ENCODE measurements at regions not wholly inside any gene's neighbourhood (a gene's known extent, or its start where the extent isn't known, plus 50 kb on each side); places are given as distances from the start of the nearest gene placed in this dataset.
"Not testable (repeated sequence)": the region's sequence is repeated elsewhere in the genome, so short reads cannot be mapped to it uniquely, and the experiment has no call there.

DNA sequence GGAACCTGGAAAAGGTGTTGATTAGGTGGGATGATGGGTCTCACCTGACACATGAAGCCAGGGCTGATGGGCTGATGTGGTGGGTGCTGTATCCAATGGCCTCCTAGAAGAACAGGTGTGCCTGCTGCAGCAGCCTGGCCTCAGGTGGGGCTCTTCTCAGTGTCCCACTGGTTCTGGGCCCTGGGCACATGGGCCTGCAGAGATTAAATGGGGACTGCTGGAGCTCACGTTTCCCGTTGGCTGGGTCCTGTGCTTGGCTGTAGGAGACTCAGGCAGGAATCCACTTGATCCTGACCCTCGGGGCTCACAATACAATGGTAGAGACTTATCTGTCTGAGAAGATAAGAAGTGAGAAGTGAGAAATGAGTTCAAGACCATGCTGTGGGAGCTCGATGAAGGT, 170.9 kb downstream of the KCNS3 start:
- no peak for DNase-seq
- in situ Hi-C loops (cut with HindIII; ENCODE audit: low pct_ligation_motif_present, low pct_unique_long_range_greater_than_20kb, low sequenced_read_pairs): no loop called here

DNA sequence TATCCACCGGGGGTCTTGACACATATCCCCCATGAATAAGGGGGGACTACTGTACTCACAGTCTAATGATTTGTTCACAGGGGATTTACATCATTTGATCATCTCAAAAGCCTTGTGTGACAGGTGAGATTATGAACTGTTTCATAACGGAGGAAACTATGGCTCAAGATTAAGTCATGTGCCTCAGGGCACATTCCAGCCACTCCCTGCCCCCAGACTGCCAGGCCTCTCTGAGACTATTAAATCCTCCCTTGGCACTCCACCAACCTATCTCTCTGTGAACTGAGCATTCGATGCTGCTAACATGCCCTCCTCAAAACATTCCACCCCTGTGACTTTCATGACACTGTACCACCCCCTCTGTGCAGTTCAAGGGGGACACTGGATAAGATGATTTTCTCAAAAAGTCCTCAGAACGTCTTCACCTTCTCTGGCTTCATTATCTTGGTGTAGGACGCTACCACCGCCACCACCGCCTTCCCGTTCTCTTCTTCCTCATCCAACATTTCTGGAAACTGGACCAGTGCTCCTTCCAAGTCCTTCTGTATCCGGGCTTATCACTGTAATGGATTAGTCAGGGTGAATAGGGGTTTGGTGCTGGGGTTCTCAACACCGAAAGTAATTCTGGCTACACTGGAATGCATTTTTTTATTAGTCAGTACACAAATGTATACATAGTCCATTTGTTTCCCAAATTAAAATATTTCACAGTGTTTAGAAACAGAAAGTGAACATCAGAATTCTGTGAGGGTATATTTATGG, 169.6 kb downstream of the KCNS3 start:
- no peak for DNase-seq
- in situ Hi-C loops (cut with HindIII; ENCODE audit: low pct_ligation_motif_present, low pct_unique_long_range_greater_than_20kb, low sequenced_read_pairs): no loop called here

DNA sequence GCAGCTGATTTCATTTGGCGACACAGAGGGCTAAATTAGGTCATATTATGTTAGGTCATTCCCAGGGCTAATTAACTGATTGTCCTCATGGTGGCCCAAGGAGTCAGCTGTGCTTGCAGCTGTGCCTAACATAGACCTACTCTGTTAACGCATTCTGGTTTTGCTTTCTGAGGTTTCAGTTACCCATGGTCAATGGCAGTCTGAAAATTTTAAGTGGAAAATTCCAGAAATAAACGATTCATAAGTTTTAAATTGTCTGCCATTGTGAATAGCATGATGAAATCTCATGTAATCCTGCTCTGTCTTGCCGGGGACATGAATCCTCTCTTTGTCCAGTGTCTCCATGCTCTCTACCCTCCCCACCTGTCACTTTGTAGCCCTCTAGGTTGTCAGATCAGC, 168.7 kb downstream of the KCNS3 start:
- no peak for DNase-seq
- in situ Hi-C loops (cut with HindIII; ENCODE audit: low pct_ligation_motif_present, low pct_unique_long_range_greater_than_20kb, low sequenced_read_pairs): no loop called here

DNA sequence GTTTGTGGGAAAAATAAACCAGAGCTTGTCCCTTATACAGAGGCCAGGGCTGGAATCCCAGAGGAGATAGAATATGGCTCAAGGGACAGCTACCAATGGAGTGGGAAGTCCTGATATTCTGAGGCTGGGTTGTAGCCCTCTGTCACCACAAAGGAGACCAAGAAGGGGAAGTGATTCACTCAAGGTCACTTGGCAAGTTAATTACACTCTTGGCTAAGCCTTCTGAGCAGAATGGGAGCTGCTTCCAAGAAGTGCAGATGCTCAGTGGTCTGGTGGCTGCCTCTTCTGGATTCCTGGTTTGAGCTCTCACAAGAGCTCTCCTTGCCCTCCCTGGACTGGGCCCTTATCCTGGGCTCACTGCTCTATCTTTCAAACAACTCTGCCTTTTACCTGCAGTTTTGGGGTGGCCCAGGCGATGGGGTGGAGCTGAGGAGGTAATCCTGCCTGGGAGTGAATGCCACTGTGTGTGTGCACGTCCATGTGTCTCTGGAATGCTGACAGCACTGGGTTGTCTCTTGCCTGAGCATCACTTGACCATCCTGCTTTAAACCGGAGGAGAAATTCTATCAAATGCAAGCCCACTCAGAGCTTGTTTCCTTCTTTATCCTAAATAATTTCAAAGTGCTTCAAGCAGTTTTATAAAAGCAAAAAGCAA, 168.2 kb downstream of the KCNS3 start:
- in situ Hi-C loops (cut with HindIII; ENCODE audit: low pct_ligation_motif_present, low pct_unique_long_range_greater_than_20kb, low sequenced_read_pairs): no loop called here
- no peak for DNase-seq

DNA sequence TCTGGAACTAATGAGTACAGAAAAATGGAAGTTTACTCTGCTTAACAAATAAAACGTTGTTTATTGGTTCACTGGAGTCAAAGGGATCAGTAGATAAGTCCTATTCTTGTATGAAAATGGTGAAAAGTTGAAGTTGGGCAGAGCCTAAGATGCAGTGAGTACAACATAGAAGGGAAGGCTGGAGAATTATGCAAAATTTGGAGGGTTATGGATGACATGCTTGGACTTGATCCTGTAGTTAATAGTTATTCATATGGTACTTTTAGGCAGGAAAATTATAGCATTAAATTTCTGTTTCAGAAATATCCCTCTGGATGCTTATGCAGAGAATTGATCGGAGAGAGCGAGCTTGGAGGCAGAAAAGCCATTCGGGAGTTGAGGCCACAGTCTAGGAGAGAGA, 167.6 kb downstream of the KCNS3 start:
- in situ Hi-C loops (cut with HindIII; ENCODE audit: low pct_ligation_motif_present, low pct_unique_long_range_greater_than_20kb, low sequenced_read_pairs): no loop called here

DNA sequence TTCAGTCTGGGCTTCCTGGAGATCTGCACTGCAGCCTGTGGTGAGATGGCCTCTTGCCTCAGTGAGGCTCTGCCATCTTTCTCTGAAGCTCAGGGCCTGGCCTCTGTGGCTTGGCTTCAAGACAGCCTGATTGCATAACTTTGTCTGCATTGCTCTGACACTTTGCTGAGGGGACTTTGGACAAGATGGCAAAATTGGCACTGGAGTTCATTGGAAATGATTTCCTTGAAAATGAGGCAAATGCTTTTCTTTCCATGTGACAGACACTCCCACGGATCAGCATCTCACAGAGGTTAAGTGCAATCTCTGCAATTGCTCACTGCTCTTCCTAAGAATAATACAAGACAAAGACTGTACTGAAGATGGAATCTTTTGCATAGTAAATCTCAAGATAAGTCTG, 166.8 kb downstream of the KCNS3 start:
- in situ Hi-C loops (cut with HindIII; ENCODE audit: low pct_ligation_motif_present, low pct_unique_long_range_greater_than_20kb, low sequenced_read_pairs): no loop called here
- DNase-seq: no peak

More for the DNA sequence above, 167.6 kb downstream of the KCNS3 start:
- DNase-seq: no peak

DNA sequence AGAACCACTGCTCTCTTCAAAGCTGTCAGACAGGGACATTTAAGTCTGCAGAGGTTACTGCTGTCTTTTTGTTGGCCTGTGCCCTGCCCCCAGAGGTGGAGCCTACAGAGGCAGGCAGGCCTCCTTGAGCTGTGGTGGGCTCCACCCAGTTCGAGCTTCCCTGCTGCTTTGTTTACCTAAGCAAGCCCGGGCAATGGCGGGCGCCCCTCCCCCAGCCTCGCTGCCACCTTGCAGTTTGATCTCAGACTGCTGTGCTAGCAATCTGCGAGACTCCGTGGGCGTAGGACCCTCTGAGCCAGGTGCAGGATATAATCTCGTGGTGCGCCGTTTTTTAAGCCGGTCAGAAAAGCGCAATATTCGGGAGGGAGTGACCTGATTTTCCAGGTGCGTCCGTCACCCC, 138.9 kb downstream of the KCNS3 start:
- in situ Hi-C loops (cut with HindIII; ENCODE audit: low pct_ligation_motif_present, low pct_unique_long_range_greater_than_20kb, low sequenced_read_pairs); DNase-seq: not testable (repeated sequence)

DNA sequence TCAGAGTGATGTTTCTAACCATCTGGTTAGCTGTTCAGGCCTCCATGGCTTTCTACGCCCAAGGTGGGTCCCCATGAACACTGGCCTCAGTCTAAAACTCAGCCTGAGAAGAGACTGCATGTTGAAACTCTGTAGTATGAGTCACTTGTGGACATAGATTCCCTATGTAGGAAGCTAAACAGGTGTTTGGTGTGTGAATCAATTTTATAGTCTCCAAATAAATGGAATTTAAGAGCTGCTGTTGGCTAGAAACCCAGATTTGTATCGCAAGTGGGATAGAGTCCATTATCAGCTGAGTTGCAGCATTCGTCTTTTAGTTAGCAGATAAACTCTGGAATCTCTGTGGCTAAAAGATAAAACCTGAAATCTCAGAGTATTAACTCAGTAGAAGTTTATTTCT, 131.4 kb downstream of the KCNS3 start:
- DNase-seq: no peak
- in situ Hi-C loops (cut with HindIII; ENCODE audit: low pct_ligation_motif_present, low pct_unique_long_range_greater_than_20kb, low sequenced_read_pairs): no loop called here

DNA sequence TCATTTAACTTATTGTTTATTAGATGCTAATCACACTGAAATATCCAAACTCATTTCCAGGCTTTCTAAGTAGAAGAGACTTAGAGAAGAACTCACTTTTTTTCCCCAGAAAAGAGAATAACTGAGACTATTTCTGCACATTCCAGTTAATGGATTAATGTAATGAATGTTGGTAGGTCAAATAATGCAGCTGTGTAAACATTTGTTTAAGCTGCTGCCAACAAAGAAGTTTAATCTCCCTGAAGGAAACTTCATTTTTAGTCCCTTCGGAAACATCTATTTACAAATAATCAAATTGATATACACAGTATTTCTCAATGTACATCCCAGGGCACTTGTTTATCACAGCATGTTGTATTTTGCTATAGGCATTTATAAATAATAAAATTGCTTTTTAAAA, 126.9 kb downstream of the KCNS3 start:
- in situ Hi-C loops (cut with HindIII; ENCODE audit: low pct_ligation_motif_present, low pct_unique_long_range_greater_than_20kb, low sequenced_read_pairs): no loop called here
- no peak for DNase-seq

DNA sequence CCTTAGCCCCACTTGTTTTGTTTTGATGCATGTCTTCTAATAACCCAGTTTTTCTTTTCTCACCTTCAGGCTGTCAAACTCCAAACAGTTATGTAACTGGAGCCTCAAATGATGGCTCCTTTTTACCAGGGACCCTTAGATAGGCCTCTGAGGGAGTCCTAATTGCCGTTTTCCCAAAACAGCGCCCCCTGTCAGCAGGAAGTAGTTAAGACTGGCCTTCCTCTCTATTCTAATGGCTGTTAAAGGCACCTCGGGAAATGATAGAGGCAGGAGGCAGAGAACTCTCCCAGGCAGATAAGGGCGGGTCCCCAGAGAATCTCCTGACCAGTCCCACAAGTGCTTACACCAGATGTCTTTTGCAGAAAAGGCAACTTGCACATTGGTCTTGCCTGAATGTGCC, 123.2 kb downstream of the KCNS3 start:
- in situ Hi-C loops (cut with HindIII; ENCODE audit: low pct_ligation_motif_present, low pct_unique_long_range_greater_than_20kb, low sequenced_read_pairs): no loop called here

DNA sequence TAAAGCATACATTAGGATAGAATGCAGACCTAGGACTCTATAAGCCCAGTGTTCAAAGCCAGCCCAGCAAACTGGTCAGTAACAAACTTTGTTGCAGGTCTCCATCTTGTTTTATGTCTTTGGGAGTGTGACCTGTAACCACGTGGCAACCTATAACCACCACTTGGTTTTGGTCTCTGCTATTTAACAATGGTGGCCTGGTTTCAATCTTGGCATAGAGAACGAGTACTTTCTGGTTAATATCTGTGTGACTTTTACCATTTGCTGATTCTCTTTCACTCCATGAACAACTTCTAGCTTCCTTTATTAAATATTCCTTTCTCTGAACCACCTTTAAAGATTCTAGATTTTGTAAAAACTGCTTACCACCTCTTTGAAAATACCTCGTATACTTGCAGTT, 118.5 kb downstream of the KCNS3 start:
- in situ Hi-C loops (cut with HindIII; ENCODE audit: low pct_ligation_motif_present, low pct_unique_long_range_greater_than_20kb, low sequenced_read_pairs): no loop called here
- DNase-seq: no peak

More for the DNA sequence above, 123.2 kb downstream of the KCNS3 start:
- DNase-seq: no peak

DNA sequence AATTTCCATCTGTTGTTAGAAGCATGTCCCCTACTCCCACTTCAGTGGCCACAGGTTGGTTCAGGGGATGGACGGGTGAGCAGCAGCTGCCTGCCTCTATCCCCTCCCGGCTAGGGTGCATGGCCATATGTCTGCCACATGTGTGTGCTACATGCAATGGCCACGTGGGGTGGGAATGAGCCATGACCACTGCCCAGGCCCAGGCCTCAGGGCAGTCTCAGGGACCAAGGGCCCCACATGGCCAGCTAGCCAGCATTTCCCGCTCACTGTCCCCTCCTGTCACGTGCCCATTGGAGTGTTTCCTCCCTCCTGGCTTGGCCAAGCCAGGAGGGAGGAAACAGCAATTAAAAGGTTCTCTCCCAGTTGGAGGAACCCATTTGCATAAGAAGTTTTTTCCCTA, 117.1 kb downstream of the KCNS3 start:
- in situ Hi-C loops (cut with HindIII; ENCODE audit: low pct_ligation_motif_present, low pct_unique_long_range_greater_than_20kb, low sequenced_read_pairs): no loop called here
- no peak for DNase-seq

All from ACHN (cell line).